SK-N-SH treated with all-trans-retinoic acid at 6 μM for 48 hours (cell line): ENCODE measurements at regions not wholly inside any gene's neighbourhood (a gene's known extent, or its start where the extent isn't known, plus 50 kb on each side); places are given as distances from the start of the nearest gene placed in this dataset.

Experiments used
- ATAC-seq: fragments of 200-7000 bp; cut with Tn5 transposase; 3 replicates; pipeline ENCODE4 v1.9.1; 2020; ENCODE audit warnings: mild to moderate bottlenecking, moderate library complexity
- ARNTL ChIP-seq: fragments of 450-650 bp; formaldehyde crosslinking; IDR thresholded peaks from 2 replicates; pipeline ENCODE4 v1.5.0; 2020; ENCODE audit warnings: low read depth, mild to moderate bottlenecking, moderate library complexity, borderline replicate concordance
- BACH2 ChIP-seq: fragments of 250-450 bp; sonication (Bioruptor Pico); IDR thresholded peaks from 2 replicates; pipeline ENCODE4 v1.9.0; 2021; ENCODE audit warnings: mild to moderate bottlenecking, borderline replicate concordance
- ESRRG ChIP-seq: fragments of 250-450 bp; sonication (Bioruptor Pico); IDR thresholded peaks from 2 replicates; pipeline ENCODE4 v1.6.1; 2021; ENCODE audit warnings: mild to moderate bottlenecking
- OSR1 ChIP-seq: fragments of 250-450 bp; sonication (Bioruptor Pico); IDR thresholded peaks from 2 replicates; pipeline ENCODE4 v1.8.0; 2022; ENCODE audit warnings: moderate library complexity, mild to moderate bottlenecking, inconsistent platforms
- PPARA ChIP-seq: fragments of 250-450 bp; sonication (Bioruptor Pico); IDR thresholded peaks from 2 replicates; pipeline ENCODE4 v1.5.0; 2020; ENCODE audit warnings: mild to moderate bottlenecking, borderline replicate concordance
- RARB ChIP-seq: fragments of 250-450 bp; sonication (Bioruptor Pico); IDR thresholded peaks from 2 replicates; pipeline ENCODE4 v1.8.0; 2021; ENCODE audit warnings: mild to moderate bottlenecking, moderate library complexity
- SNAI2 ChIP-seq: fragments of 250-450 bp; sonication (Bioruptor Pico); IDR thresholded peaks from 2 replicates; pipeline ENCODE4 v1.5.0; 2020; ENCODE audit warnings: mild to moderate bottlenecking, moderate library complexity
- TCF4 ChIP-seq: fragments of 250-450 bp; sonication (Bioruptor Pico); IDR thresholded peaks from 2 replicates; pipeline ENCODE4 v1.8.0; 2021; ENCODE audit warnings: mild to moderate bottlenecking, moderate library complexity, borderline replicate concordance
- TOX ChIP-seq: fragments of 250-450 bp; sonication (Bioruptor Pico); IDR thresholded peaks from 2 replicates; pipeline ENCODE4 v1.8.0; 2021; ENCODE audit warnings: mild to moderate bottlenecking, moderate library complexity, borderline replicate concordance
- TSHZ2 ChIP-seq: fragments of 250-450 bp; sonication (Bioruptor Pico); IDR thresholded peaks from 2 replicates; pipeline ENCODE4 v1.5.0; 2020; ENCODE audit warnings: mild to moderate bottlenecking, moderate library complexity
- ZFP3 ChIP-seq: fragments of 250-450 bp; sonication (Bioruptor Pico); IDR thresholded peaks from 2 replicates; pipeline ENCODE4 v1.5.0; 2020; ENCODE audit warnings: mild to moderate bottlenecking, moderate library complexity
- ZFP30 ChIP-seq: fragments of 450-650 bp; formaldehyde crosslinking; IDR thresholded peaks from 2 replicates; pipeline ENCODE4 v1.5.0; 2022; ENCODE audit warnings: mild to moderate bottlenecking, moderate library complexity
- ZNF565 ChIP-seq: fragments of 450-650 bp; formaldehyde crosslinking; conservative IDR thresholded peaks from 2 replicates; pipeline ENCODE4 v1.5.0; 2020; ENCODE audit warnings: low read depth, mild to moderate bottlenecking, moderate library complexity
- ZNF70 ChIP-seq: fragments of 450-650 bp; formaldehyde crosslinking; IDR thresholded peaks from 2 replicates; pipeline ENCODE4 v1.5.0; 2020; ENCODE audit warnings: mild to moderate bottlenecking, moderate library complexity
- TF ChIP-seq, protein P1 (sequence below): fragments of 250-450 bp; sonication (Bioruptor Pico); IDR thresholded peaks from 2 replicates; pipeline ENCODE4 v1.8.0; 2020; ENCODE audit warnings: mild to moderate bottlenecking, moderate library complexity, borderline replicate concordance
- TF ChIP-seq, protein P2 (sequence below): fragments of 250-450 bp; sonication (Bioruptor Pico); IDR thresholded peaks from 2 replicates; pipeline ENCODE4 v1.5.1; 2020; ENCODE audit warnings: low read depth, mild to moderate bottlenecking, moderate library complexity
- TF ChIP-seq, protein P3 (sequence below): fragments of 250-450 bp; sonication (Bioruptor Pico); IDR thresholded peaks from 2 replicates; pipeline ENCODE4 v1.5.1; 2021; ENCODE audit warnings: mild to moderate bottlenecking, moderate library complexity

GRCh38 chr5:171598641-171599152, 179.2 kb downstream of the FGF18 start:
- ATAC-seq, result no peak
- no peak for TF ChIP-seq ZFP3 (CRISPR knock-in tag)
- no peak for TF ChIP-seq ZFP30
- TF ChIP-seq ARNTL (CRISPR knock-in tag), result no peak
- TF ChIP-seq BACH2, result no peak
- TF ChIP-seq, protein P1, sequence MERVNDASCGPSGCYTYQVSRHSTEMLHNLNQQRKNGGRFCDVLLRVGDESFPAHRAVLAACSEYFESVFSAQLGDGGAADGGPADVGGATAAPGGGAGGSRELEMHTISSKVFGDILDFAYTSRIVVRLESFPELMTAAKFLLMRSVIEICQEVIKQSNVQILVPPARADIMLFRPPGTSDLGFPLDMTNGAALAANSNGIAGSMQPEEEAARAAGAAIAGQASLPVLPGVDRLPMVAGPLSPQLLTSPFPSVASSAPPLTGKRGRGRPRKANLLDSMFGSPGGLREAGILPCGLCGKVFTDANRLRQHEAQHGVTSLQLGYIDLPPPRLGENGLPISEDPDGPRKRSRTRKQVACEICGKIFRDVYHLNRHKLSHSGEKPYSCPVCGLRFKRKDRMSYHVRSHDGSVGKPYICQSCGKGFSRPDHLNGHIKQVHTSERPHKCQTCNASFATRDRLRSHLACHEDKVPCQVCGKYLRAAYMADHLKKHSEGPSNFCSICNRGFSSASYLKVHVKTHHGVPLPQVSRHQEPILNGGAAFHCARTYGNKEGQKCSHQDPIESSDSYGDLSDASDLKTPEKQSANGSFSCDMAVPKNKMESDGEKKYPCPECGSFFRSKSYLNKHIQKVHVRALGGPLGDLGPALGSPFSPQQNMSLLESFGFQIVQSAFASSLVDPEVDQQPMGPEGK (CRISPR knock-in tag), result no peak
- TF ChIP-seq, protein P2, sequence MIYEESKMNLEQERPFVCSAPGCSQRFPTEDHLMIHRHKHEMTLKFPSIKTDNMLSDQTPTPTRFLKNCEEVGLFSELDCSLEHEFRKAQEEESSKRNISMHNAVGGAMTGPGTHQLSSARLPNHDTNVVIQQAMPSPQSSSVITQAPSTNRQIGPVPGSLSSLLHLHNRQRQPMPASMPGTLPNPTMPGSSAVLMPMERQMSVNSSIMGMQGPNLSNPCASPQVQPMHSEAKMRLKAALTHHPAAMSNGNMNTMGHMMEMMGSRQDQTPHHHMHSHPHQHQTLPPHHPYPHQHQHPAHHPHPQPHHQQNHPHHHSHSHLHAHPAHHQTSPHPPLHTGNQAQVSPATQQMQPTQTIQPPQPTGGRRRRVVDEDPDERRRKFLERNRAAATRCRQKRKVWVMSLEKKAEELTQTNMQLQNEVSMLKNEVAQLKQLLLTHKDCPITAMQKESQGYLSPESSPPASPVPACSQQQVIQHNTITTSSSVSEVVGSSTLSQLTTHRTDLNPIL, result no peak
- no peak for TF ChIP-seq TCF4 (CRISPR knock-in tag)

- ATAC-seq, result no peak
- TF ChIP-seq ZNF565 (CRISPR knock-in tag) (no peak), SNAI2 (CRISPR knock-in tag) (no peak), ESRRG (CRISPR knock-in tag) (no peak), TSHZ2 (no peak)
Observed at GRCh38 chr5:171599411-171599810, 180.0 kb downstream of the FGF18 start.

GRCh38 chr5:171599957-171600612, 180.6 kb downstream of the FGF18 start:
- ATAC-seq, result no peak
- no peak for TF ChIP-seq TOX (CRISPR knock-in tag)
- TF ChIP-seq ZFP3 (CRISPR knock-in tag), result peak; percentile 92
- TF ChIP-seq BACH2, result no peak
- TF ChIP-seq PPARA (CRISPR knock-in tag), result no peak

DNA sequence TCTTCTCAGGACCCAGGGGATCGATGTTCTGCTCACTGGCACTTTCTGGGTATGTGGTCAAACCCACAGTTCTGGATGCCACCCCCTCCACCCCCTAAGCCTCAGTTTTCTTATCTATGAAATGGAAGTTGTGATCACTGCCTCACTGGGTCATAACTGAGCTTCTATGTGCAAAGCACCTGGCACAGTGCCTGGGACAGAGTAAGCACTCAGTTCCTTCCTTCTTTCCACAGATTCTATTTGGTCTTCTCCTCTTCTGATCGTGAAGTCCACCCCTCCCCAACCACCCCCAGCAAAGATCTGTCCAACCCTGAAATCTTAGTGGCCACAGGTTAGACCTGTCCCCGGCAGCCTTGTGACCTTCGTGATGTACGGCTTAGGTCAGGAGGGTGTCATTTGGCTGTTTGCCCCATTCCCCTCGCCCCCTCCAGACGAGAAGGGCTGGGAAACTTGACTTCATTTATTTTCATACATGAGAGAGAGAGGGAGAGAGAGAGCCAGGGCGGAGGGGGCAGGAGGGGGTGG, 181.4 kb downstream of the FGF18 start:
- no peak for TF ChIP-seq ZFP3 (CRISPR knock-in tag)
- TF ChIP-seq, all 23 proteins: peak for 0
- no peak for ATAC-seq

DNA sequence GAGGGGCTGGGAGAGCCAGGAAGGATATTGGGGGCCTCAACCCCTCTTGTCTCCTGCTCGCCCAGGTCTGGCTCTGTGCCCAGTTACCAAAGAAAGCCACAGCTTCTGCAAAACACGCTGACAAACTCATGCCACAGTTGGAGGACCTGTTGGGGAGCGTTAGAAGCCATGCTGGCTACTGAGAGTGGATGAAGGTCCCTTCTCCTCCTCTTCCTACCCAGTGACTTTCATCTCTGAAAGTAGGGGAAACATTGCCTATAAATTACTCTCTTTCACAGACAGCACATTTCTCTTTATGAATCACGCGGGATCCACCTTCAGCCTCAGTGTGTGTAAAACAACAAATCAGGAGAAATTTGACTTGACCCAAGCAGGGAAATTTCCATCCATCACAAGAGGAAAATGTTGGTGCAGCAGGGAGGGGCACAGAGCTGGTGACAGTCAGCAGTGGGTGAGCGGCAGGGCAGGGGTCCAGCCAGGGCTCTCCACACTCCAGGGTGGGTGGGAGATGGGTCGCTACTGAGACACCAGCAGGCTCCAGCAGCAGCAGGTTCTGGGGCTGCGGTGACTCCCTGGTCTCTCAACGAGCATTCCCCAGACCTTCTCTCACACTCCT, 181.9 kb downstream of the FGF18 start:
- TF ChIP-seq SNAI2 (CRISPR knock-in tag), result no peak
- TF ChIP-seq, protein P3, sequence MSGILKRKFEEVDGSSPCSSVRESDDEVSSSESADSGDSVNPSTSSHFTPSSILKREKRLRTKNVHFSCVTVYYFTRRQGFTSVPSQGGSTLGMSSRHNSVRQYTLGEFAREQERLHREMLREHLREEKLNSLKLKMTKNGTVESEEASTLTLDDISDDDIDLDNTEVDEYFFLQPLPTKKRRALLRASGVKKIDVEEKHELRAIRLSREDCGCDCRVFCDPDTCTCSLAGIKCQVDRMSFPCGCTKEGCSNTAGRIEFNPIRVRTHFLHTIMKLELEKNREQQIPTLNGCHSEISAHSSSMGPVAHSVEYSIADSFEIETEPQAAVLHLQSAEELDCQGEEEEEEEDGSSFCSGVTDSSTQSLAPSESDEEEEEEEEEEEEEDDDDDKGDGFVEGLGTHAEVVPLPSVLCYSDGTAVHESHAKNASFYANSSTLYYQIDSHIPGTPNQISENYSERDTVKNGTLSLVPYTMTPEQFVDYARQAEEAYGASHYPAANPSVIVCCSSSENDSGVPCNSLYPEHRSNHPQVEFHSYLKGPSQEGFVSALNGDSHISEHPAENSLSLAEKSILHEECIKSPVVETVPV (CRISPR knock-in tag), result no peak
- no peak; the same call in 2 of the 3 replicates for ATAC-seq

GRCh38 chr5:171603591-171603990, 182.0 kb upstream of the SMIM23 start:
- no peak for ATAC-seq
- no peak for TF ChIP-seq ARNTL (CRISPR knock-in tag)
- no peak for TF ChIP-seq OSR1 (CRISPR knock-in tag)
- TF ChIP-seq ZNF70 (CRISPR knock-in tag), result no peak
- TF ChIP-seq ZNF565 (CRISPR knock-in tag), result no peak
- TF ChIP-seq, protein P3 (CRISPR knock-in tag), result no peak
- no peak for TF ChIP-seq RARB
- TF ChIP-seq, protein P2, result no peak
